ENCODE measurements at regions not wholly inside any gene's neighbourhood (a gene's known extent, or its start where the extent isn't known, plus 50 kb on each side); places are given as distances from the start of the nearest gene placed in this dataset.

DNA sequence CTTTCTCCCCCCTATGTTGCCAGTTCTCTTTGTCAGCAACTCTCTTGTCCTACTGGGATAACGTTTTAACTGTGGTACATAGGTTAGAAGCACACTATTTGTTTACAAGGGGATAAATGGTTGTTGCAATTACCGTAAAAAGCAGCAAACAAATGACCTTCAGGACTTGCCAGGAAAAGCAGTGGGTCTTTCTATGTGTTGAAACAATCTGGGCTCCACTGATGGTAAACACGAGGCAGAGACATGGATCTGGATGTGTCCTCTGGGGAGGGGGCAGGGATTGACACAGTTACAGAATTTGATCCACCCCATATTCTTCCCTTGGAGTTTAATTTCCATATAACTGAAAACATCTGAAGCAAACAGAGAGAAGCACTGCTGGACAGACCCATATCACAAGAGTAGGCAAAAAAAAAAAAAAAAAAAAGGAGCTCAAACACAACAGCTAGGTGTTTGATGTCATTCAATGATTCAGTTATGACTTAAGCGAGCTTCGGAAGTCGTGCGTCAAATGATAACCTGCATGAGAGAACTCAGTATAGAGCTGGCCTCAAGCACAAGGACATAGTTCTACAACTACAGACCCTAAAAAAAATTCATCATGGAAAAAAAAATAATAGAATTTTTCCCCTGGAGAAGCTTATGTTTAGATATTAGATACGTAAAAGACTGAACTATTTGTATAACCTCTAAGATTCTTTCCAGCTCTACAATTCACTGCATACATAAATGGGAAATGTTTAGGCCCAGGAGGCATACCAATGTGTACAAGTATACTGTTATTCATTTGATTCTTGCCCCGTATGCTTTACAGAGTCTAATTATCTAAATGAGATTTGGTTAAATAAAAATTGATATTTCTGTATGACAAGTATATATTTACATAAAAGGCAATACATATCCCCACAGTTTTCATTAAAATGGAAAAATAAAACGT is 127.7 kb downstream of the ALDH8A1 start:
- H3K27ac ChIP-seq: no peak overlapping the region
- TF ChIP-seq ZFX (IDR thresholded peaks at IDR 0.05): no peak
- TF ChIP-seq, protein P1, sequence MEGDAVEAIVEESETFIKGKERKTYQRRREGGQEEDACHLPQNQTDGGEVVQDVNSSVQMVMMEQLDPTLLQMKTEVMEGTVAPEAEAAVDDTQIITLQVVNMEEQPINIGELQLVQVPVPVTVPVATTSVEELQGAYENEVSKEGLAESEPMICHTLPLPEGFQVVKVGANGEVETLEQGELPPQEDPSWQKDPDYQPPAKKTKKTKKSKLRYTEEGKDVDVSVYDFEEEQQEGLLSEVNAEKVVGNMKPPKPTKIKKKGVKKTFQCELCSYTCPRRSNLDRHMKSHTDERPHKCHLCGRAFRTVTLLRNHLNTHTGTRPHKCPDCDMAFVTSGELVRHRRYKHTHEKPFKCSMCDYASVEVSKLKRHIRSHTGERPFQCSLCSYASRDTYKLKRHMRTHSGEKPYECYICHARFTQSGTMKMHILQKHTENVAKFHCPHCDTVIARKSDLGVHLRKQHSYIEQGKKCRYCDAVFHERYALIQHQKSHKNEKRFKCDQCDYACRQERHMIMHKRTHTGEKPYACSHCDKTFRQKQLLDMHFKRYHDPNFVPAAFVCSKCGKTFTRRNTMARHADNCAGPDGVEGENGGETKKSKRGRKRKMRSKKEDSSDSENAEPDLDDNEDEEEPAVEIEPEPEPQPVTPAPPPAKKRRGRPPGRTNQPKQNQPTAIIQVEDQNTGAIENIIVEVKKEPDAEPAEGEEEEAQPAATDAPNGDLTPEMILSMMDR (conservative IDR thresholded peaks at IDR 0.05): no peak

DNA sequence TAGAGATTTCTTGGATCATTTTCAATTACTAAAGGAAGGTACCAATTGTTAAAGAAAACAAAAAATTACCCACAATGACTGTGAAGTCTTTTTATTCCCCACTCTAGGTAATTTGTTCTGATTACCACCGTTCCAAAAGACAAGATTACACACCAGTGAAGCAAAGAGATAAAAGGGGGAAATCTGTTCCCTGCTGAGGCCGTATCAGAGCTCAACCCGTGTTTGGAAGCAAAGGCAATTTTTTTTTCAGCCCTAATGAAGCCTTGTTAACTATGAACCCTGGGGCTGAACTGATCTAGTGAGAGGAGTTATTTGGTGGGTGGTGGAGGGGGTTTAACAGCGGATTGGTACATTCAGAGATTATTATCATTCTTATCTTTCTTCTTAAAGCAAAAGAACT is 128.5 kb downstream of the ALDH8A1 start:
- H3K27ac ChIP-seq: no peak overlapping the region
- TF ChIP-seq ZFX (IDR thresholded peaks at IDR 0.05): no peak
- TF ChIP-seq, protein P1 (conservative IDR thresholded peaks at IDR 0.05): no peak

- TF ChIP-seq ZFX (IDR thresholded peaks at IDR 0.05): no peak
- TF ChIP-seq, protein P1 (conservative IDR thresholded peaks at IDR 0.05): no peak
- no peak overlapping the region for H3K27ac ChIP-seq
These were observed 129.8 kb downstream of the ALDH8A1 start for GRCh38 chr6:134819863-134820800.

DNA sequence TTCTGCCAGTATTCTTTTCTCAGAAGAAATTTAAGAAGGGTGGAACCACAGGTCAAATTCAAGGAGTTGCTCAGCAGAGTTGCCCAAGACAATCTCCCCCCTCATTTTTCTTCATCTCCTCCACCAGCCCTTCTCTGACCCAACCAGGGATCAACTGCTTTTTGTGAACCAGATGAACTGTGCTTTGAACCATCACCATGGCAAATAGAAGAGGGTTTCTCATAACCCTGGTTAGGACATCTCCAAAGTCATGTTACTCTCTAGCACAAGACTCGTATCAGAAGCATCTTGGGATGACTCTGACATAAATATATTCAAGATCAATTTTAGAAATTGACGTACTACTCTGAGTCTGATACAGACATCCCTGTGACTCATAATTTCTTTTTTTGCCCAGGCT is 130.7 kb downstream of the ALDH8A1 start:
- no peak overlapping the region for H3K27ac ChIP-seq
- TF ChIP-seq ZFX (IDR thresholded peaks at IDR 0.05): no peak
- TF ChIP-seq, protein P1 (conservative IDR thresholded peaks at IDR 0.05): no peak

DNA sequence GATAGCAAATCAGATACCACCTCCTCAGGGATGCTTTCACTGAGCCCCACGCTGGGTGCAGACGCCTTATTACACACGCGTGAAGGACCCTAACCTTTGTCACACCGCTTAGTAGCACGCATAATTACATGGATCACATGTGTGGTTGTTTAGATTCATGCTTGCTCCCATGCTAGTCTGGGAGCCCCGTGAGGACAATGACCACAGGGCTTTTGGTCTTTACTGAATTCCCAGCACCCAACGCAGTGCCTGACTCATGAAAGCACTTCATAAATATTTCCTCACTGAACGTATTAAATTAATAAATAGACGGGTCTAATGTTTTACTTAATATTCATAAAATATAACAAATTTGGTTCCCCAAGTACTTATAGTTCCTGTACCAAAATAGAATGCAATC is 132.5 kb downstream of the ALDH8A1 start:
- TF ChIP-seq, protein P1 (conservative IDR thresholded peaks at IDR 0.05): no peak
- no peak for TF ChIP-seq ZFX (IDR thresholded peaks at IDR 0.05)
- no peak overlapping the region for H3K27ac ChIP-seq

- TF ChIP-seq ZFX (IDR thresholded peaks at IDR 0.05): no peak
- TF ChIP-seq, protein P1 (conservative IDR thresholded peaks at IDR 0.05): no peak
These were observed 133.1 kb downstream of the ALDH8A1 start for GRCh38 chr6:134816780-134817179.

More at GRCh38 chr6:134816780-134817179, 133.1 kb downstream of the ALDH8A1 start:
- no peak overlapping the region for H3K27ac ChIP-seq
